Kidney epithelial cell (primary cell): ENCODE measurements at regions not wholly inside any gene's neighbourhood (a gene's known extent, or its start where the extent isn't known, plus 50 kb on each side); places are given as distances from the start of the nearest gene placed in this dataset.
"Not testable (repeated sequence)": the region's sequence is repeated elsewhere in the genome, so short reads cannot be mapped to it uniquely, and the experiment has no call there.

Experiments
- DNase-seq: peaks from one replicate; pipeline ENCODE4 v3.0.0-alpha.2; 2010; ENCODE audit warnings: low read depth
- H3K27me3 ChIP-seq: 2 replicates; pipeline ENCODE4 v1.6.0; 2011; ENCODE audit warnings: low read length; ENCODE audit not compliant: control insufficient read depth, insufficient read depth
- H3K36me3 ChIP-seq: 2 replicates; pipeline ENCODE4 v1.5.1; 2011; ENCODE audit warnings: low read length; ENCODE audit not compliant: control insufficient read depth, insufficient read depth
- H3K4me3 ChIP-seq: 2 replicates; pipeline ENCODE4 v1.5.1; 2011; ENCODE audit warnings: low read depth, mild to moderate bottlenecking, control low read depth, low read length
- TF ChIP-seq, protein P1 (sequence below): IDR thresholded peaks from 2 replicates; pipeline ENCODE4 v1.5.1; 2011; ENCODE audit warnings: mild to moderate bottlenecking, moderate library complexity, low read length, control low read depth, inconsistent platforms; ENCODE audit not compliant: insufficient read depth, poor library complexity, severe bottlenecking

DNA sequence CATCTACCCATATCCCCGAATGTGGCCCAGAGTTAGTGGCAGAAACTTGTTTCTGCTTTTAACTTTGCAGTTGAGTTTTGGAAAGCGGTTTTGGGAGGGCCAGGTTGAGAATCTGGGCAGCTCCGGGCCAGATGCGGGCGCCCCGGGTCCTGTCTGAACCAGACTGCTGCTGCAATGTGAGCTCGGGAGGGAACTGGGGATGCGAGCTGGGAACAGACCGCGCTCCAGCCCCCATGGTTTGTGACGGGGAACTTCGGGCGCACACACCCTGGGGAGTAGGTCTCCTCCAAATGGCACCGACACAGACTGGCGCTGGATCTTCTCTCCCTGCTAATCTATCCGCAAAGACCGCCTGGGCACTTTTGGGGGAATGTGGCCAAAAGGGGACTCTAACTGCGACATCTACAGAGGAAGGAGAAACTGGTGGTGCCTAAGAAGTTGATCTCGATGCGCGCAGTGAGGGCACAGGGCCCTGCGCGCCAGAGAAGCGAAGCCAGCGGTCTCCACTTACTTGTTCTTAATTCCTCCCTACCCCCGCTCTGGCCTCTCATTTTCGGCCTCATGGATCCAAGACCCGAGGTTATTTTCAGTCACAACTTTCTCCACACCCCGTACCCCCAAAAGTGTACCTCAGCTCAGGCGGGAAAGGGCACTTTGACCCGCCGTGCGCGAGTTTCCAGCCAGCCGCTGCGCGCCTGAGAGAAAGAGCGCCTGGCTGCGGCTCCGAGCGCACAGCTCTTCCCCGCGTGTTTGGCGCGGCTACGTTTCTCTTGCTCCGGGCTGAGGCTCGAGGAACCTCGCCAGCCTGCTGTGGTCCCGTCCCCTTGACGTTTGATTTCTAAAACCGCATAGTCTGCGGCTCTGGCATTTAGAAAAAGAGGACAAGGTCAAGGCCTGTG, 411.0 kb upstream of the ESRRG start:
- Histone ChIP-seq H3K36me3 (no peaks in the 10 kb centered on the region), H3K4me3 (peak overlapping the region; percentile 46), H3K27me3 (peaks cover 55% of the 10 kb centered on the region)
- TF ChIP-seq, protein P1, sequence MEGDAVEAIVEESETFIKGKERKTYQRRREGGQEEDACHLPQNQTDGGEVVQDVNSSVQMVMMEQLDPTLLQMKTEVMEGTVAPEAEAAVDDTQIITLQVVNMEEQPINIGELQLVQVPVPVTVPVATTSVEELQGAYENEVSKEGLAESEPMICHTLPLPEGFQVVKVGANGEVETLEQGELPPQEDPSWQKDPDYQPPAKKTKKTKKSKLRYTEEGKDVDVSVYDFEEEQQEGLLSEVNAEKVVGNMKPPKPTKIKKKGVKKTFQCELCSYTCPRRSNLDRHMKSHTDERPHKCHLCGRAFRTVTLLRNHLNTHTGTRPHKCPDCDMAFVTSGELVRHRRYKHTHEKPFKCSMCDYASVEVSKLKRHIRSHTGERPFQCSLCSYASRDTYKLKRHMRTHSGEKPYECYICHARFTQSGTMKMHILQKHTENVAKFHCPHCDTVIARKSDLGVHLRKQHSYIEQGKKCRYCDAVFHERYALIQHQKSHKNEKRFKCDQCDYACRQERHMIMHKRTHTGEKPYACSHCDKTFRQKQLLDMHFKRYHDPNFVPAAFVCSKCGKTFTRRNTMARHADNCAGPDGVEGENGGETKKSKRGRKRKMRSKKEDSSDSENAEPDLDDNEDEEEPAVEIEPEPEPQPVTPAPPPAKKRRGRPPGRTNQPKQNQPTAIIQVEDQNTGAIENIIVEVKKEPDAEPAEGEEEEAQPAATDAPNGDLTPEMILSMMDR = no peak
- DNase-seq = no peak

DNA sequence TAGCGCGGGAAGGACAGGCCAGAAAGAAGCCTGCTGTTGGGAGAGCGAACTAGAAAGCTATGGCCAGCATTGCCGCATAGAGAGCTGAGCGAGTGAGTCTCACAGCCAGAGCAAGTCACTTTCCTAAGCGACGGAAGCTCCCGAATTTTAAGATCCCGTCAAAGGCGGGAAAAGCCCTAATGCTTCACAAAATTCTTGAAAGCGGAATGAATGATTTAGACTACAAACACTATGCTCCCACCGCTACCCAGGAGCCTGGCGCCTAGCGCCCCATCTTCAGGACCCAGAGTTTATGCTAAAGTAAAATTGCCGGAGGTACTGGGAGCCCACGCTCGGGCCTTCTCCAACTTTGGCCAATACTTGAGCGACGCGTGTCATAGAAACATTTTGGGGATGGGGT, 409.9 kb upstream of the ESRRG start:
- no peak for DNase-seq
- Histone ChIP-seq H3K27me3 (peaks cover 44% of the 10 kb centered on the region), H3K36me3 (no peaks in the 10 kb centered on the region)

DNA sequence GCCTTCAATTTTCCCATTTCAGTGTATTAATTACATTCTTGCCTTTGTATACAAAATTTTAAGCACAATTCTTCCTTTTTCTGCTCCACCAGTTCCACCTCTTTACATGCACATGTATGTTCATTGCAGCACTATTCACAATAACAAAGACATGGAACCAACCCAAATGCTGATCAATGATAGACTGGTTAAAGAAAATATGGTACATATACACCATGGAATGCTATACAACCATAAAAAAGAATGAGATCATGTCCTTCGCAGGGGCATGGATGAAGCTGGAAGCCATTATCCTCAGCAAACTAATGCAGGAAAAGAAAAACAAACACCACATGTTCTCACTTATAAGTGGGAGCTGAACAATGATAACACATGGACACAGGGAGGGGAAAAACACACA, 400.1 kb upstream of the ESRRG start:
- not testable (repeated sequence) for H3K36me3 ChIP-seq, H3K4me3 ChIP-seq, DNase-seq, H3K27me3 ChIP-seq

More for the DNA sequence above, 409.9 kb upstream of the ESRRG start:
- TF ChIP-seq, protein P1 = no peak
- H3K4me3 ChIP-seq = no peak overlapping the region

DNA sequence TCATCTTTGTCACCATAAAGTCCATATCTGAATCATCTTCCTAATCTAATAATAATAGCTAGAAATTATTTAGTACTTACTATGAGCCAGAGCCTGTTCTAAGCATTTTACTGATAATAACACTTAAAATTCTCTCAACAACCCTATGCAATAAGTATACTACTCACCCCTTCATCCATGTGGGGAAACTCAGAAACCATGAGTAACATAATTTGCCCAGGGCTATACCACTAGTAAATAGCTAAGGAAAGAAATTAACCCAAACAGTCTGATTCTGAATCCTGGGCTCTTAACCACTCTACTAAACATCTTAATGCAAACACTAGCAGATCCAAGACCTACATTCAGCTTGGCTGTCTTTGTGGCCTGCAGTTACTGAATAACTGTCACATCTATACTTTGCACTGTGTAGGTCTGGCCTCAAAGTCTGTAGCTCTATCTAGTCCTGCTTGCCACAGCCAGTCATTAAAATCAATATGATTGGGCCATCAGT, 394.8 kb upstream of the ESRRG start:
- no peak for DNase-seq
- TF ChIP-seq, protein P1 = no peak
- Histone ChIP-seq H3K36me3 (no peaks in the 10 kb centered on the region), H3K27me3 (no peaks in the 10 kb centered on the region), H3K4me3 (no peak overlapping the region)

DNA sequence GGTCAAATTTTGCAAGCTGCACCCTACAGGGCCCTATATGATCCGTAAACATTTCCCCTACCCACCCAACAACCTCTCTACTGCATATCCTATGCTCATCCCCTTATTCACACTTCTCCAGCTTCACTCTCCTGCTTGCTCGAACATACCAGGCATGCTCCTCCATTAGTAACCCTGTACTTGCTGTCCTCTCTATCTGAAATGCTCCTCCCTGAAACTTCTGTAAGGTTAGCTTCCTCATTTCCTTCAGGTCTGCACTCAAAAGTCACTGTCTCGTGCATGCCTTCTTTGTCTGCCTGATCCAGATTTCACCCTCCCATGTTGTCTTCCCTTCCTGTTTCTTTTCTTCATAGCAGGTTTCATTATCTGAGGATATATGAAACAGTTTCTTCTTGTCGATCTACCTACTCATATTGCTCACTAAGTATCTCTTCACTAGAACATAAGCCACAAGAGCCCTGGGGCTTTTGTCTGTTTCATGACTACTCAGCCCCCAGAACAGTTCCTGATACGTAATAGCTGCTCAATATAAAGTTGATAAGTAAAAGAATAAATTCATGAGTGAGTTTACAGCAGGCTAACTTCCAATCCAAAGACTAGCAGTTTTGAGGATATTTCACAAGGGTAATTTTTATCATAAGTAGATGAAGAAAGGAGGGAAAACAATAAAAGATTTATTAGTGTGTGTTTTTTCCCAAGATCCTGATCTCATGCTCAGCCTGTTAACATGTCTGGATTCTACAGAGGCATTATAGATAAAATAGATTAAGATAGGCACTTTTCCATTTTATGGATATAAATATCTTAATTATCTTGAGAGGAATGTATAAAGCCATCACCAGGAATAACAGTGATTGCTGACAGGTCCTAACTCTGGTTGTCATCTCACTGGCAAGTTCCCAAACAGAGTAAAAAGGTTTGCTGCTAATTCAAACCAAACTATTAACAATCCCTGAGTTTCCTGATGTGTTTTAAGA, 392.5 kb upstream of the ESRRG start:
- H3K36me3 ChIP-seq = no peaks in the 10 kb centered on the region
- TF ChIP-seq, protein P1 = no peak
- no peak for DNase-seq
- no peak overlapping the region for H3K4me3 ChIP-seq
- no peaks in the 10 kb centered on the region for H3K27me3 ChIP-seq

DNA sequence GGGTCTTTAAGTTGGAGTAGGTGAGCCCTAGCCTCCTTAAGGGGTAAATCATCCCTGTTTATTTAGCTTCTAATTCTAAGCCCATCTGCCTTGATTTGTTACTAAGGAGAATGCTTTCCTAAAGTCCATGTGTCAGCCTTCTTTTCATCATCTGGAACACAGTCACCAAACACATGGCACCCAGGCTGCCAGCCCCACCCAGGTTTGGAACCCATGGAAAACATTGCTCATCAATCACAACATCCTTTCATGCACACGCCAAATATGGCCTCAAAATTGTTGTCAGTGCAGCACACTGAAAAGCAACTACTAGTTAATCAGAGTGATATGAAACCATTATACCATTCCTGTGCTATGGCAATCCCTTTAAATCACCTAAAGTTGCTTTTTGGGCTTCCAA, 386.7 kb upstream of the ESRRG start:
- no peak for DNase-seq
- Histone ChIP-seq H3K4me3 (no peak overlapping the region), H3K27me3 (no peaks in the 10 kb centered on the region), H3K36me3 (no peaks in the 10 kb centered on the region)
- TF ChIP-seq, protein P1 = no peak
